SH-SY5Y (cell line): ENCODE measurements at regions not wholly inside any gene's neighbourhood (a gene's known extent, or its start where the extent isn't known, plus 50 kb on each side); places are given as distances from the start of the nearest gene placed in this dataset.

Experiments used
- GATA2 ChIP-seq: IDR thresholded peaks from 2 replicates; pipeline ENCODE4 v1.6.1; 2011; ENCODE audit warnings: mild to moderate bottlenecking, low read depth, low read length
- GATA3 ChIP-seq: IDR thresholded peaks from 2 replicates; pipeline ENCODE4 v1.6.1; 2011; ENCODE audit warnings: low read depth, mild to moderate bottlenecking, low read length, moderate library complexity

GRCh38 chr2:67840460-67841068 lies 222.2 kb downstream of the C1D start:
- TF ChIP-seq GATA2 (peak; percentile 31; the same call in 1 of the 2 replicates), GATA3 (no peak)
